Left cardiac atrium (tissue), 4 donors: ENCODE measurements at regions not wholly inside any gene's neighbourhood (a gene's known extent, or its start where the extent isn't known, plus 50 kb on each side); places are given as distances from the start of the nearest gene placed in this dataset.

Experiments used
- ATAC-seq, 2 donors: fragments of 200-7000 bp; cut with Tn5 transposase; one replicate each; pipeline ENCODE4 v1.9.1; 2020; ENCODE audit warnings: mild to moderate bottlenecking in 2 of 2, moderate library complexity in 2 of 2
- DNase-seq: peaks from one replicate; pipeline ENCODE4 v3.0.0-alpha.2; 2020
- intact Hi-C, 2 donors: fragments of 100-400 bp; cut with DNase I; formaldehyde crosslinking; loops; one replicate each; pipeline versions ENCODE4 v1.14.1 to v1.15.1; 2022 to 2023
- donor health status: DM: no; HTN: yes; CAD: no.
- donor health status: DM: no; HTN: yes; CAD: no; lungs with severe emphysema.
- donor health status: DM: yes; HTN: yes; CAD: no.
- donor health status: Dilated cardiomyopathy.

GRCh38 chr1:101730559-101730958 is 266.2 kb downstream of the OLFM3 start:
- intact Hi-C loops: no loop called here
- ATAC-seq (no peak), DNase-seq (no peak)

GRCh38 chr1:101732261-101732660 is 264.5 kb downstream of the OLFM3 start:
- intact Hi-C loops: no loop called here
- ATAC-seq: no peak
- DNase-seq: no peak

GRCh38 chr1:101733340-101733739 is 263.4 kb downstream of the OLFM3 start:
- DNase-seq (no peak), ATAC-seq (no peak)
- intact Hi-C loops: no loop called here

GRCh38 chr1:101738475-101738874 is 258.3 kb downstream of the OLFM3 start:
- DNase-seq (no peak), ATAC-seq (no peak)
- intact Hi-C loops: no loop called here

GRCh38 chr1:101739146-101739545 is 257.6 kb downstream of the OLFM3 start:
- intact Hi-C loops: no loop called here
- ATAC-seq (no peak), DNase-seq (no peak)

- ATAC-seq: no peak
- intact Hi-C loops: no loop called here
Observed at GRCh38 chr1:101739826-101740330, 256.8 kb downstream of the OLFM3 start.

GRCh38 chr1:101741910-101742309 is 254.8 kb downstream of the OLFM3 start:
- DNase-seq (no peak), ATAC-seq (no peak)
- intact Hi-C loops: no loop called here

More at GRCh38 chr1:101739826-101740330, 256.8 kb downstream of the OLFM3 start:
- no peak for DNase-seq

GRCh38 chr1:101742509-101742908 is 254.2 kb downstream of the OLFM3 start:
- DNase-seq (no peak), ATAC-seq (no peak)
- intact Hi-C loops: no loop called here

- ATAC-seq (peak; percentile 81 to 90), DNase-seq (no peak)
- intact Hi-C loops: no loop called here
Observed at GRCh38 chr1:101745551-101746270, 251.0 kb downstream of the OLFM3 start.

- intact Hi-C loops: no loop called here
- no peak for DNase-seq
Observed at GRCh38 chr1:101748077-101748476, 248.6 kb downstream of the OLFM3 start.

More at GRCh38 chr1:101748077-101748476, 248.6 kb downstream of the OLFM3 start:
- ATAC-seq: no peak
